NCI-H446 treated with DMSO at 0.1 percent for 48 hours (cell line): ENCODE measurements at regions not wholly inside any gene's neighbourhood (a gene's known extent, or its start where the extent isn't known, plus 50 kb on each side); places are given as distances from the start of the nearest gene placed in this dataset.
"Not testable (repeated sequence)": the region's sequence is repeated elsewhere in the genome, so short reads cannot be mapped to it uniquely, and the experiment has no call there.

ENCODE experiments used
- DNase-seq: peaks from one replicate; lab custom pipeline; 2025; lab: John Stamatoyannopoulos, UW

DNA sequence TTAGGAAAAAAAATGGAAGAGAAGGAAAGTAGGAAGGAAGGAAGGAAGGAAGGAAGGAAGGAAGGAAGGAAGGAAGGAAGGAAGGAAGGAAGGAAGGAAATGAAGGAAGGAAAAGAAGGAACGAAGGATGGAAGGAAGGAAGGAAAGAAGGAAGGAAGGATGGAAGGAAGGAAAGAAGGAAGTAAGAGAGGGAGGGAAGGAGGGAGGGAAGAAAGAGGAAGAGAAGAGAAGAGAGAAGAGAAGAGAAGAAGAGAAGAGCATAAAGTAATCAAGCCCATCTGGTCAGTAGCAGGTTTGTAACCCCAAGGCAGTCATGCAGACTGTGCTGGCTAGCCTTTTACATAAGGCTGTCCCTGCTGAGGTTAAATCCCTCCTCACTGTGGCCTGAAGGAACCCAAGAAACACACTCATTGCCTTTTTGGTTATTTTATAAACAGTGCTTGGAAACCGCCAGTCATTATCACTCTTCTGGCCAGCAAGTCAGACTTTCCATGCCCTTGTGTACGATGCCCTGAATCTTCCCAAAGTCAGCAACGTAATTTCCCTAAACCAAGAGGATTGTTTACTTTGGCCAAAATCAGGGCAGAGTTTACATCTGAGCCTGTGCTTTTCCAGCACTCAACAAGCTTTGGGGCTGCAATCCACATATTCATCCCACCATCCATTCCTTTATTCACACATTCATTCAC lies 409.6 kb upstream of the MAF start:
- no peak for DNase-seq

DNA sequence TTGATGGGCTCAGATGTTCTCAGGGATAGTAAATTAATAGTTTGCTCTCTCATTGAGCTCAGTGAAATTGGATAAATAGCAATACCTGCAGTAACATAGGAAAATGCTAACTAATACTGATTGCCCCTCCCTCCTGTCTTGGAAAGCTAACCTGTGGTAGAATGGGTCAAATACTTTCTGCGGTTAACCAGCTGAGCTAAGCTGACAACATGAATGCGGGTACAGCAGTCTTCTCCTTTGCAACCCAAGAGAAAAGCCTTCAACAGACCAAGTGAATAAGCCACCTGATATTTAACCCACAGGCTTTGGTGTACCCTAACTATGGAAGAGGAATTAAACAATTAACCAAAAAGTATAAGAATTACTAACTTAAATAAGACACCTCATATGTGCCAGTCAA lies 408.3 kb upstream of the MAF start:
- no peak for DNase-seq

GRCh38 chr16:80007231-80007630 lies 406.7 kb upstream of the MAF start:
- DNase-seq = no peak

DNA sequence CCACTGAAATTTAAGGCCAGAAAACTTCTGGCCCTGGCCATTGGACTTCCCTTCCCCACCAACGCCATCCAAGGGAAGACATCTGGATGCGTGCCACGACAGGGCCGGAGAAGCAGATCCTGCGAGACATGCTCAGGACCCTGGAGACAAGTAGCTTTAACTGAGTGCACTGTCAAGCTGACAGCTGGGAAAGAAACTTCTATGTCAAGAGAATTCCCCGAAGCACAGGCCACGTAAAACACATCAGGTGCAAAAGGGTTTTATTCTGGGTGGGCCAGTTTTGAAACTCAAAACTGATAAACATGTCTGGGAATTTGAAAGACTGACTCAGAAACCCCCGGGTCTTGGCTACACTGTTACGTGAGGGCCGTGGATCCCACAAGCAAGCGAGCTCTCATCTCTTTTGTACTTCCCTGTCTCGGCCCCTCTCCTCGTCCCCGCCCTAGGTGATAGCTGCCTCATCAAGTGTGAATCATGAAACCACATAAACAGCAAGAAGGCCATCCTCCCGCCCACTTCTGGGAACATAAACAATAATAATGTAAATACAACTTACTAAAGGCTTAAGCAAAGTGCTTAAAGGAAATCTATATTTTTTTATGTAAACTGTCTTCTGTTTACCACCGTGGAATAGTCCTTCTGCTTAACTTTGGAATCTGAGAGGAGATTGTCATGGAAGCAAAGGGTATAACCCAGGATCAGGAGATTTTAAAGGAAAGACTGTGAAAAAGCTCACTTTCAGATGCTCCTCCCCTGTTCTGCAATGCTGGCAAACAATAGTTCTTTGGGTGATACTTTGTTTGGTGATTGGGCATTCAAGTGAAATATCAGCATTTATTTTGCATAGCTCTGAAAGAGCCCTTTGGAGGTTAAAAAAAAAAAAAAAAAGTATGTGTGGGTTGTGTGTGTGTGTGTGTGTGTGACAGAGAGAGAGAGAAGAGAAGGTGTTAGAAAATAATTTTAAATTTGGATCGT lies 406.0 kb upstream of the MAF start:
- DNase-seq = no peak

GRCh38 chr16:80004113-80004512 lies 403.6 kb upstream of the MAF start:
- DNase-seq = no peak

- DNase-seq = no peak
Observed at GRCh38 chr16:80002261-80002660, 401.7 kb upstream of the MAF start.

- no peak for DNase-seq
Observed at GRCh38 chr16:79998143-79998542, 397.6 kb upstream of the MAF start.

GRCh38 chr16:79997257-79997656 lies 396.7 kb upstream of the MAF start:
- DNase-seq = no peak

DNA sequence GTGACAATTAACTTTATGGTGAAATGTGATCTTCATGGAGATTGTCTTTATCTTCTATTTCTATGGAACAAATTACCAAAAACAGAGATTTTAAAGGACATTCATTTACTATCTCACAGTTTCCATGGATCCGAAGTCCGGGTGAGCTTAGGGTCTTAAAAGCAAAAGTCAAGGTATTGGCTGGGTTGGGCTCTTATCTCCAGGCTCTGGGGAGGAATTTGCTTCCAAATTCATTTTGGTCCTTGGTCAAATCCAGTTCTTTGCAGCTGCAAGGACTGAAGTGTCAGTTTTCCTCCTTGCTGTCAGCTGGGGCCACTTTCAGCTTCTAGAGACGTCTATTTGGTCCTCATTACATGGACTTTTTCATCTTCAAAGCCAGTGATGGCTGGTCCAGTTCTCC lies 395.8 kb upstream of the MAF start:
- no peak for DNase-seq

DNA sequence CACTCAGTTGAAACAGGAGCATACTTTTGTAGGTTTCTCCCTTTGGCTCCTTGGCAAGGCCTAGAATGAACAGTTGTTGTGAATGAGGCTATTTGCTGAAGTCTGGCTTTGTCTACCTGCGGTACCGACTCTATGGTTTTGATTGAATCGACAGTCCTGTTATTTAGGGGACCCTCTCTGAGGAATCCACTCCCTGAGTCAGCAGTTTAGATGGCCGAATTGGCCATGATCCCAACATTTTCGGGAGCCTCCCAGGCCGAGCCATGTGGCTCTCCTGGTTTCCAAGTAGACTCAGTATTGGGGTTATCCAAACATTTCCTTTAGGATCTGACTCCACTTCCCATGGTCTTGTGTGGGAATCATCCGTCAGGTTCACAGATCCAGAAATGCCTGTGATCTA lies 394.8 kb upstream of the MAF start:
- DNase-seq = no peak

GRCh38 chr16:79994418-79994817 lies 393.9 kb upstream of the MAF start:
- no peak for DNase-seq

DNA sequence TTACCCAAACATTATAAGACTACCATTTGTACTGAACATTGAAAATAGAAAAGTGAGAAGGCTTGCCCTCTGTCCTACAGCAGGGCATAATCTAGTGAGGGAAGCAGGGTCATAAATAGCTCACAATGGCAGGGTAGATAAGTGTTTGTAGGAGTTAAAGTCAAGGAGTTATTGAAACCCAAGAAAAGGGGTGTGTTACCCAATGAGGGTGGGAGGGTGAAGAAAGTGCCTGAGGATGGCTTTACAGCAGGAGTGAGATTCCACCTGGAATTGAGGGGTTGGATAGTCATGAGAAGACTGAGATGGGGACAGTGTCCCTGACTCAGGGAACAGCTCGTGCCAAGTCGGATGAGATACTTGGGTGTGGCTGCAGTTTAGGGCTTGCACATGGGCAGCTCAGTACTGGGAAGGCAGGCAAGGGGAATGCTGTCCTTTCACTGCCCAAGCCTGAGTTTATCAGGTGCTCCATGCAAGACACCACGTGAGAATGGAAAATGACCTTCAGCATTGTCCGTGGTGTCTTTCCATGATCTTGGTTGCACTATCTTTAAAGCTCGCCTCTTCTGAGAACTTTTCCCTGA lies 393.2 kb upstream of the MAF start:
- DNase-seq = no peak

DNA sequence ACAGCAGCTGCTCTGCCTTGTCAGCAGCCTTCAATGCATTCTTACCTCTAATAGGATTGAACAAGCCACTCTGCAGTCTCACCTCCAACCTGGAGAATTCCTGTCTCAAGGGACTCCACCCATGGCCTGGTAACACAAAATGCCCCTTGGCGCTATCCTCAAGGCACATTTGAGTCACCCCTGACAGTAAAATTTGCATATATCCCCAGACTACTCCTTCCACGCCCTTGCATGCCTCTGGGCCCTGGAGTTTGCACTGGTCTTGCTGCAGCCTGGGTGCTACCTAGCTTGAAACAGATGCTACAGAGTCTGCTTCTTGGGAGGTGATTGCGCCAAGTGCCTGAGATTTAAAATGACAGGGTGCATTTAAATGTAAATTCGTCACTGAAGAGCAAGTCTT lies 391.4 kb upstream of the MAF start:
- DNase-seq = no peak

- no peak for DNase-seq
Observed at GRCh38 chr16:79988721-79989220, 388.2 kb upstream of the MAF start.

- no peak for DNase-seq
Observed at GRCh38 chr16:79988089-79988488, 387.6 kb upstream of the MAF start.

GRCh38 chr16:79986352-79986751 lies 385.8 kb upstream of the MAF start:
- no peak for DNase-seq

GRCh38 chr16:79985606-79986005 lies 385.1 kb upstream of the MAF start:
- no peak for DNase-seq

DNA sequence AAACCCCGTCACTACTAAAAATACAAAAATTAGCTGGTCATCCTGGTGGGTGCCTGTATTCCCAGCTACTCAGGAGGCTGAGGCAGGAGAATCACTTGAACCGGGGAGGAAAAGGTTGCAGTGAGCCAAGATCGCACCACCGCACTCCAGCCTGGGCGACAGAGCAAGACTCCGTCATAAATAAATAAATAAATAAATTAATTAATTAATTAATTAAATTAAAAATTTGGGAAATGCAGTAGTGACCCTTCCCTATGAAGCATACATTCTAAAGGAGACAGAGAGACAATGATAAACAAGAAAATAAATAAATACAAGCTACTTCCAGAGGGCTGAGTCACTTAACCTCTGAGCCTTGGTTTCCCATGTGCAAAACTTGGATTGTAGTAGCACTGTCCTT lies 383.6 kb upstream of the MAF start:
- not testable (repeated sequence) for DNase-seq

GRCh38 chr16:79982862-79983261 lies 382.3 kb upstream of the MAF start:
- DNase-seq = no peak

- DNase-seq = no peak
Observed at GRCh38 chr16:79982361-79982760, 381.8 kb upstream of the MAF start.

DNA sequence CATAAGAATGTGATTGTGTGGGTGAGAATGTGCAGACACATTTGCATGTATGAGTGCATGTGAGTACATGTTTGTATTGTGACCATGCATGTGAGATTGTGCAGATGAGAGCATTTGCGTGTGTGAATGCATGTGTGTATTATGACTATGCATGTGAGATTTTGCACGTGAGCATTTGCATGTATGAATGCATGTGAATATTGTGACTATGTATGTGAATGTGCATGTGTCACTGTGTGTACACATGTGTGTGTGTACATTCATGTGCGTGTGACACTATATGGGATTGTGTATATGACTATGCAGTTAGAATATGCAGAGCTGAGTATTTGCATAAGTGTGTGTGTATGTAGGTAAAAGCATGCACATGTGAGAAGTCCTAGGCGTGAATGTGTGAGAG lies 381.3 kb upstream of the MAF start:
- DNase-seq = no peak

DNA sequence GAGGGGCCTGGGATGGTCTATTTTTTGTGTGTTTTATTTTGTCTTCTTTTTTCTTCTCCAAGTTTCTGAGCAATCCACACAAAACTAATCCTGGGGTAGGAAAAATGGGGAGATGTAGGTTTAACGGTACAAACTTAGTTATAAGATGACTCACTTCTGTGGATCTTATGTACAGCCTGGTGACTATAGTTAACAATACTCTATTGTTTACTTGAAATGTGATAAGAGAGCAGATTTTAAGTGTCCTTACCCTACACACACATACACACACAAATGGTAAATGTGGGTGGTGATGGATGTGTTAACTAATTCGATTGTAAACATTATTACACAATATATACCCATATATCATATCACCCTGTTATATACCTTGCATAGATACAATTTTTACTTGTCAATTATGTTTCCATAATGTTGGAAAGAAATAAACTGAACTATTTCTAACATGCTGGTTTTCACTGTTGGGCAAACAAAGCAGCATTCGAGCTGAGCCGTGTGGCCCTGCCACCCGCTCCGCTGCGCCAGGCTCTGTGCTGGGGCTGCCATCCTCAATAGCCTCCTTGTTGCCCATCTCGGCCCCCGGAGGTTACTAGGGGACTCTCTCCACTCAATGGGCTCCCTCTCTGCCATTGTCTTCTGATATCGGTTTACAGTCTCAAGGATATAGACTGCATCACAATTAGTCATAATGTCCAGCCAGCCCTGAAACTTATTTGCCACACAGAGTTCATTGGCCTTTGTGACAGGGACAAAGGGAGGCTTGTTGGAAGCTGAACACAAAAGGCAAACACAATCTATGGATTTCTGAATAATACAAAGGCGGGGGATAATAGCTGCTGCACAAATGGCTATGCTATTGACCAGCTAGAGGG lies 380.3 kb upstream of the MAF start:
- DNase-seq = no peak
